HG02970 (cell line): ENCODE measurements at regions not wholly inside any gene's neighbourhood (a gene's known extent, or its start where the extent isn't known, plus 50 kb on each side); places are given as distances from the start of the nearest gene placed in this dataset.
"Not testable (repeated sequence)": the region's sequence is repeated elsewhere in the genome, so short reads cannot be mapped to it uniquely, and the experiment has no call there.

ENCODE experiments used
- ATAC-seq: cut with Tn5 transposase; IDR thresholded peaks from one replicate; pipeline ENCODE4 v1.9.1; 2021; ENCODE audit warnings: mild to moderate bottlenecking, moderate library complexity, moderate number of reproducible peaks; ENCODE audit not compliant: unreplicated experiment, low FRiP score

- ATAC-seq: no peak
Measured at GRCh38 chr4:31234901-31235300, 514.7 kb downstream of the PCDH7 start.

- no peak for ATAC-seq
Measured at GRCh38 chr4:31236020-31236638, 516.0 kb downstream of the PCDH7 start.

GRCh38 chr4:31236639-31237173, 516.5 kb downstream of the PCDH7 start:
- ATAC-seq: no peak

- no peak for ATAC-seq
Measured at GRCh38 chr4:31237233-31237632, 517.1 kb downstream of the PCDH7 start.

GRCh38 chr4:31239886-31240285, 519.7 kb downstream of the PCDH7 start:
- no peak for ATAC-seq

GRCh38 chr4:31241504-31242106, 521.4 kb downstream of the PCDH7 start:
- ATAC-seq: no peak

GRCh38 chr4:31246856-31247255, 526.7 kb downstream of the PCDH7 start:
- ATAC-seq: no peak

- no peak for ATAC-seq
Measured at GRCh38 chr4:31259119-31259518, 539.0 kb downstream of the PCDH7 start.

GRCh38 chr4:31261632-31262031, 541.5 kb downstream of the PCDH7 start:
- ATAC-seq: no peak

GRCh38 chr4:31266094-31266493, 545.9 kb downstream of the PCDH7 start:
- not testable (repeated sequence) for ATAC-seq

- ATAC-seq: no peak
Measured at GRCh38 chr4:31272331-31273061, 552.3 kb downstream of the PCDH7 start.

- no peak for ATAC-seq
Measured at GRCh38 chr4:31275906-31276305, 555.7 kb downstream of the PCDH7 start.

GRCh38 chr4:31283679-31284078, 563.5 kb downstream of the PCDH7 start:
- ATAC-seq: no peak

GRCh38 chr4:31290836-31291235, 570.7 kb downstream of the PCDH7 start:
- ATAC-seq: no peak

GRCh38 chr4:31291238-31291637, 571.1 kb downstream of the PCDH7 start:
- ATAC-seq: no peak

- ATAC-seq: no peak
Measured at GRCh38 chr4:31294655-31295480, 574.7 kb downstream of the PCDH7 start.

GRCh38 chr4:31298737-31299136, 578.6 kb downstream of the PCDH7 start:
- no peak for ATAC-seq

GRCh38 chr4:31307029-31307428, 586.9 kb downstream of the PCDH7 start:
- no peak for ATAC-seq

- no peak for ATAC-seq
Measured at GRCh38 chr4:31324814-31325213, 604.6 kb downstream of the PCDH7 start.

- no peak for ATAC-seq
Measured at GRCh38 chr4:31325300-31325699, 605.1 kb downstream of the PCDH7 start.

- ATAC-seq: no peak
Measured at GRCh38 chr4:31327031-31327430, 606.9 kb downstream of the PCDH7 start.
